HEK293 (cell line): ENCODE measurements at regions not wholly inside any gene's neighbourhood (a gene's known extent, or its start where the extent isn't known, plus 50 kb on each side); places are given as distances from the start of the nearest gene placed in this dataset.

ENCODE experiments used
- BCL11A ChIP-seq: fragments of 450-650 bp; formaldehyde crosslinking; IDR thresholded peaks from 2 replicates; pipeline ENCODE4 v1.5.1; 2016; ENCODE audit warnings: low read depth, missing biosample characterization, missing genetic modification characterization
- GLIS2 ChIP-seq: fragments of 450-650 bp; formaldehyde crosslinking; IDR thresholded peaks from 2 replicates; pipeline ENCODE4 v1.5.1; 2016; ENCODE audit warnings: missing biosample characterization, missing genetic modification characterization
- YY1 ChIP-seq: fragments of 450-650 bp; formaldehyde crosslinking; IDR thresholded peaks from 2 replicates; pipeline ENCODE4 v1.5.1; 2018; ENCODE audit warnings: missing biosample characterization, missing genetic modification characterization
- ZBTB7A ChIP-seq: fragments of 450-650 bp; formaldehyde crosslinking; IDR thresholded peaks from 2 replicates; pipeline ENCODE4 v1.5.1; 2016; ENCODE audit warnings: low read depth, missing biosample characterization, missing genetic modification characterization
- ZFP3 ChIP-seq: fragments of 450-650 bp; formaldehyde crosslinking; IDR thresholded peaks from 2 replicates; pipeline ENCODE4 v1.5.1; 2016; ENCODE audit warnings: low read depth, missing biosample characterization, missing genetic modification characterization
- ZNF174 ChIP-seq: fragments of 450-650 bp; formaldehyde crosslinking; IDR thresholded peaks from 2 replicates; pipeline ENCODE4 v1.5.0; 2017; ENCODE audit warnings: missing biosample characterization, mild to moderate bottlenecking, missing genetic modification characterization
- ZNF555 ChIP-seq: fragments of 450-650 bp; formaldehyde crosslinking; conservative IDR thresholded peaks from 2 replicates; pipeline ENCODE4 v1.5.1; 2017; ENCODE audit warnings: missing biosample characterization, mild to moderate bottlenecking, missing genetic modification characterization, inconsistent platforms
- ZNF747 ChIP-seq: fragments of 450-650 bp; formaldehyde crosslinking; IDR thresholded peaks from 2 replicates; pipeline ENCODE4 v1.5.1; 2016; ENCODE audit warnings: missing biosample characterization, missing genetic modification characterization
- TF ChIP-seq, protein P1 (sequence below): fragments of 450-650 bp; formaldehyde crosslinking; IDR thresholded peaks from 2 replicates; pipeline ENCODE4 v1.5.1; 2016; ENCODE audit warnings: missing biosample characterization, missing genetic modification characterization
- TF ChIP-seq, protein P2 (sequence below): fragments of 450-650 bp; formaldehyde crosslinking; IDR thresholded peaks from 2 replicates; pipeline ENCODE4 v1.5.1; 2017; ENCODE audit warnings: missing biosample characterization, mild to moderate bottlenecking, missing genetic modification characterization, moderate library complexity
- TF ChIP-seq, protein P3 (sequence below): fragments of 450-650 bp; formaldehyde crosslinking; IDR thresholded peaks from 2 replicates; pipeline ENCODE4 v1.5.1; 2016; ENCODE audit warnings: missing biosample characterization, missing genetic modification characterization, low read depth
- TF ChIP-seq, protein P4 (sequence below): sonication (generic); formaldehyde crosslinking; IDR thresholded peaks from 2 replicates; pipeline ENCODE4 v1.8.1; 2022; ENCODE audit warnings: mild to moderate bottlenecking, moderate library complexity, missing genetic modification reagents
- TF ChIP-seq, protein P5 (sequence below): fragments of 450-650 bp; formaldehyde crosslinking; IDR thresholded peaks from 2 replicates; pipeline ENCODE4 v1.5.1; 2016; ENCODE audit warnings: missing biosample characterization, missing genetic modification characterization
- TF ChIP-seq, protein P6 (sequence below): fragments of 450-650 bp; formaldehyde crosslinking; IDR thresholded peaks from 2 replicates; pipeline ENCODE4 v1.5.1; 2016; ENCODE audit warnings: missing biosample characterization, missing genetic modification characterization

DNA sequence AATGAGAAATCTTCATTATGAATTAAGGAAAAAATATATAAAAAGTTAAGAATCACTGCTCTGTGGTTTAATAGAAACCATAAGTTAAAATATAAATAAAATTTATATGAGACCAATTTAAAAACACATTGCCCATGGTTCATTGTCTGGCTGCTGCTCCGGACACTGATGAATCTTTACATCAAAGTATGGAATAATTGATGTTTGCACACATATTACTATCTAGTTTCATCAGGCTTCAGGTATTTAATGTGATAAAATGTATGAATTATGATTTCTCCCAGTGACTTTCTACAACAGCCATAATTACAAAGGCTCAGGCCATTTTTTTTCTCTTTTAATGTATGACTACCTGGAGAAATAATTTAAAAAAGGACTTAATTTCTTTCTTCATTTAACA, 599.1 kb upstream of the PRMT6 start:
- TF ChIP-seq ZFP3, result no peak
- TF ChIP-seq, protein P1, sequence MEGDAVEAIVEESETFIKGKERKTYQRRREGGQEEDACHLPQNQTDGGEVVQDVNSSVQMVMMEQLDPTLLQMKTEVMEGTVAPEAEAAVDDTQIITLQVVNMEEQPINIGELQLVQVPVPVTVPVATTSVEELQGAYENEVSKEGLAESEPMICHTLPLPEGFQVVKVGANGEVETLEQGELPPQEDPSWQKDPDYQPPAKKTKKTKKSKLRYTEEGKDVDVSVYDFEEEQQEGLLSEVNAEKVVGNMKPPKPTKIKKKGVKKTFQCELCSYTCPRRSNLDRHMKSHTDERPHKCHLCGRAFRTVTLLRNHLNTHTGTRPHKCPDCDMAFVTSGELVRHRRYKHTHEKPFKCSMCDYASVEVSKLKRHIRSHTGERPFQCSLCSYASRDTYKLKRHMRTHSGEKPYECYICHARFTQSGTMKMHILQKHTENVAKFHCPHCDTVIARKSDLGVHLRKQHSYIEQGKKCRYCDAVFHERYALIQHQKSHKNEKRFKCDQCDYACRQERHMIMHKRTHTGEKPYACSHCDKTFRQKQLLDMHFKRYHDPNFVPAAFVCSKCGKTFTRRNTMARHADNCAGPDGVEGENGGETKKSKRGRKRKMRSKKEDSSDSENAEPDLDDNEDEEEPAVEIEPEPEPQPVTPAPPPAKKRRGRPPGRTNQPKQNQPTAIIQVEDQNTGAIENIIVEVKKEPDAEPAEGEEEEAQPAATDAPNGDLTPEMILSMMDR, result no peak
- TF ChIP-seq, protein P2, sequence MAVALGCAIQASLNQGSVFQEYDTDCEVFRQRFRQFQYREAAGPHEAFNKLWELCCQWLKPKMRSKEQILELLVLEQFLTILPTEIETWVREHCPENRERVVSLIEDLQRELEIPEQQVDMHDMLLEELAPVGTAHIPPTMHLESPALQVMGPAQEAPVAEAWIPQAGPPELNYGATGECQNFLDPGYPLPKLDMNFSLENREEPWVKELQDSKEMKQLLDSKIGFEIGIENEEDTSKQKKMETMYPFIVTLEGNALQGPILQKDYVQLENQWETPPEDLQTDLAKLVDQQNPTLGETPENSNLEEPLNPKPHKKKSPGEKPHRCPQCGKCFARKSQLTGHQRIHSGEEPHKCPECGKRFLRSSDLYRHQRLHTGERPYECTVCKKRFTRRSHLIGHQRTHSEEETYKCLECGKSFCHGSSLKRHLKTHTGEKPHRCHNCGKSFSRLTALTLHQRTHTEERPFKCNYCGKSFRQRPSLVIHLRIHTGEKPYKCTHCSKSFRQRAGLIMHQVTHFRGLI, result no peak
- no peak for TF ChIP-seq ZBTB7A
- no peak for TF ChIP-seq BCL11A (tag by site-specific recombination)
- TF ChIP-seq, protein P3, sequence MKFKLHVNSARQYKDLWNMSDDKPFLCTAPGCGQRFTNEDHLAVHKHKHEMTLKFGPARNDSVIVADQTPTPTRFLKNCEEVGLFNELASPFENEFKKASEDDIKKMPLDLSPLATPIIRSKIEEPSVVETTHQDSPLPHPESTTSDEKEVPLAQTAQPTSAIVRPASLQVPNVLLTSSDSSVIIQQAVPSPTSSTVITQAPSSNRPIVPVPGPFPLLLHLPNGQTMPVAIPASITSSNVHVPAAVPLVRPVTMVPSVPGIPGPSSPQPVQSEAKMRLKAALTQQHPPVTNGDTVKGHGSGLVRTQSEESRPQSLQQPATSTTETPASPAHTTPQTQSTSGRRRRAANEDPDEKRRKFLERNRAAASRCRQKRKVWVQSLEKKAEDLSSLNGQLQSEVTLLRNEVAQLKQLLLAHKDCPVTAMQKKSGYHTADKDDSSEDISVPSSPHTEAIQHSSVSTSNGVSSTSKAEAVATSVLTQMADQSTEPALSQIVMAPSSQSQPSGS (tag by site-specific recombination), result no peak
- TF ChIP-seq ZNF555 (tag by site-specific recombination), result no peak
- no peak for TF ChIP-seq ZNF174 (tag by site-specific recombination)
- TF ChIP-seq YY1, result no peak
- TF ChIP-seq GLIS2 (tag by site-specific recombination), result no peak
- TF ChIP-seq, protein P4, sequence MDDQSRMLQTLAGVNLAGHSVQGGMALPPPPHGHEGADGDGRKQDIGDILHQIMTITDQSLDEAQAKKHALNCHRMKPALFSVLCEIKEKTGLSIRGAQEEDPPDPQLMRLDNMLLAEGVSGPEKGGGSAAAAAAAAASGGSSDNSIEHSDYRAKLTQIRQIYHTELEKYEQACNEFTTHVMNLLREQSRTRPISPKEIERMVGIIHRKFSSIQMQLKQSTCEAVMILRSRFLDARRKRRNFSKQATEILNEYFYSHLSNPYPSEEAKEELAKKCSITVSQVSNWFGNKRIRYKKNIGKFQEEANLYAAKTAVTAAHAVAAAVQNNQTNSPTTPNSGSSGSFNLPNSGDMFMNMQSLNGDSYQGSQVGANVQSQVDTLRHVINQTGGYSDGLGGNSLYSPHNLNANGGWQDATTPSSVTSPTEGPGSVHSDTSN (CRISPR knock-in tag), result no peak
- TF ChIP-seq, protein P5, sequence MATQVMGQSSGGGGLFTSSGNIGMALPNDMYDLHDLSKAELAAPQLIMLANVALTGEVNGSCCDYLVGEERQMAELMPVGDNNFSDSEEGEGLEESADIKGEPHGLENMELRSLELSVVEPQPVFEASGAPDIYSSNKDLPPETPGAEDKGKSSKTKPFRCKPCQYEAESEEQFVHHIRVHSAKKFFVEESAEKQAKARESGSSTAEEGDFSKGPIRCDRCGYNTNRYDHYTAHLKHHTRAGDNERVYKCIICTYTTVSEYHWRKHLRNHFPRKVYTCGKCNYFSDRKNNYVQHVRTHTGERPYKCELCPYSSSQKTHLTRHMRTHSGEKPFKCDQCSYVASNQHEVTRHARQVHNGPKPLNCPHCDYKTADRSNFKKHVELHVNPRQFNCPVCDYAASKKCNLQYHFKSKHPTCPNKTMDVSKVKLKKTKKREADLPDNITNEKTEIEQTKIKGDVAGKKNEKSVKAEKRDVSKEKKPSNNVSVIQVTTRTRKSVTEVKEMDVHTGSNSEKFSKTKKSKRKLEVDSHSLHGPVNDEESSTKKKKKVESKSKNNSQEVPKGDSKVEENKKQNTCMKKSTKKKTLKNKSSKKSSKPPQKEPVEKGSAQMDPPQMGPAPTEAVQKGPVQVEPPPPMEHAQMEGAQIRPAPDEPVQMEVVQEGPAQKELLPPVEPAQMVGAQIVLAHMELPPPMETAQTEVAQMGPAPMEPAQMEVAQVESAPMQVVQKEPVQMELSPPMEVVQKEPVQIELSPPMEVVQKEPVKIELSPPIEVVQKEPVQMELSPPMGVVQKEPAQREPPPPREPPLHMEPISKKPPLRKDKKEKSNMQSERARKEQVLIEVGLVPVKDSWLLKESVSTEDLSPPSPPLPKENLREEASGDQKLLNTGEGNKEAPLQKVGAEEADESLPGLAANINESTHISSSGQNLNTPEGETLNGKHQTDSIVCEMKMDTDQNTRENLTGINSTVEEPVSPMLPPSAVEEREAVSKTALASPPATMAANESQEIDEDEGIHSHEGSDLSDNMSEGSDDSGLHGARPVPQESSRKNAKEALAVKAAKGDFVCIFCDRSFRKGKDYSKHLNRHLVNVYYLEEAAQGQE (tag by site-specific recombination), result no peak
- TF ChIP-seq, protein P6, sequence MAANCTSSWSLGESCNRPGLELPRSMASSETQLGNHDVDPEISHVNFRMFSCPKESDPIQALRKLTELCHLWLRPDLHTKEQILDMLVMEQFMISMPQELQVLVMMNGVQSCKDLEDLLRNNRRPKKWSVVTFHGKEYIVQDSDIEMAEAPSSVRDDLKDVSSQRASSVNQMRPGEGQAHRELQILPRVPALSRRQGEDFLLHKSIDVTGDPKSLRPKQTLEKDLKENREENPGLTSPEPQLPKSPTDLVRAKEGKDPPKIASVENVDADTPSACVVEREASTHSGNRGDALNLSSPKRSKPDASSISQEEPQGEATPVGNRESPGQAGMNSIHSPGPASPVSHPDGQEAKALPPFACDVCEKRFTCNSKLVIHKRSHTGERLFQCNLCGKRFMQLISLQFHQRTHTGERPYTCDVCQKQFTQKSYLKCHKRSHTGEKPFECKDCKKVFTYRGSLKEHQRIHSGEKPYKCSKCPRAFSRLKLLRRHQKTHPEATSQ (tag by site-specific recombination), result no peak
- TF ChIP-seq ZNF747 (tag by site-specific recombination), result no peak
